ENCODE measurements at regions not wholly inside any gene's neighbourhood (a gene's known extent, or its start where the extent isn't known, plus 50 kb on each side); places are given as distances from the start of the nearest gene placed in this dataset.

- no peak overlapping the region for H3K14ac ChIP-seq (ENCODE audit: insufficient read length)
- no peak overlapping the region for H2AK5ac ChIP-seq (ENCODE audit: low read depth, low read length)
- no peaks in the 10 kb centered on the region for H3K79me1 ChIP-seq (ENCODE audit: low read depth, low read length)
- ChIA-PET CTCF (ENCODE audit: partially characterized antibody) (no interaction called here), POLR2A (ENCODE audit: partially characterized antibody) (no interaction called here)
- TF ChIP-seq YY1 (IDR thresholded peaks at IDR 0.05; ENCODE audit: low read depth, low read length) (peak; percentile 49; the same call in 1 of the 2 replicates), GABPA (IDR thresholded peaks at IDR 0.05; ENCODE audit: borderline replicate concordance, insufficient read depth, low read length) (no peak)
- H3K27me3 ChIP-seq (replicated peaks in 1 of 4; ENCODE audit: control insufficient read depth in 3 of 4, extremely low read depth in 1 of 4, insufficient read depth in 3 of 4, low read length in 3 of 4), result no peaks in the 10 kb centered on the region
- H3K36me3 ChIP-seq (ENCODE audit: control insufficient read depth in 2 of 4, insufficient read depth in 4 of 4, low read length in 3 of 4), result no peaks in the 10 kb centered on the region
- DNase-seq (ENCODE audit: low read depth in 1 of 2, low spot score in 2 of 2) (no peak), FAIRE-seq (no peak)
- H3K4ac ChIP-seq (replicated peaks; ENCODE audit: insufficient read length, low read depth, low read length), result no peak overlapping the region
- no peaks in the 10 kb centered on the region; the same call in 1 of the 2 replicates for H3K23me2 ChIP-seq (ENCODE audit: low read depth, low read length)
- H3K9me3 ChIP-seq (ENCODE audit: insufficient read depth in 2 of 2, low read depth in 1 of 2, low read length in 1 of 2), result no peaks in the 10 kb centered on the region
- peak overlapping the region; percentile 38; the same call in 1 of the 2 replicates for H2AFZ ChIP-seq (ENCODE audit: low read length)
- H4K8ac ChIP-seq (ENCODE audit: extremely low read depth, insufficient read depth, low read length), result no peak overlapping the region
- no peak overlapping the region for H2BK20ac ChIP-seq (ENCODE audit: low read length)
- WGBS, 2 experiments (ENCODE audit: extremely low coverage in 1 of 2, insufficient coverage in 1 of 2, insufficient read length in 1 of 2, insufficient replicate concordance in 2 of 2, low coverage in 1 of 2, low lambda C conversion rate in 2 of 2, missing lambda C conversion rate in 1 of 2), result 84% methylated on average over 10 of the region's 10 CpGs; no CpG with 5 or more reads in 1 of the 2 experiments
- H3K18ac ChIP-seq (ENCODE audit: extremely low read depth, low read length), result no peak overlapping the region
- H3K4me2 ChIP-seq (ENCODE audit: insufficient read depth in 1 of 2, low read depth in 2 of 2, low read length in 2 of 2), result no peak overlapping the region
- H2BK15ac ChIP-seq (ENCODE audit: low read length), result no peak overlapping the region
- H3K27ac ChIP-seq (ENCODE audit: low read depth, low read length), result no peak overlapping the region
- H4K91ac ChIP-seq (replicated peaks; ENCODE audit: insufficient read length, low read length), result peak overlapping the region; percentile 32
- no peak overlapping the region for H3K23ac ChIP-seq (ENCODE audit: insufficient read length)
- H3K56ac ChIP-seq (replicated peaks; ENCODE audit: insufficient read length, low read depth, low read length), result no peak overlapping the region
- no peak overlapping the region for H2BK5ac ChIP-seq (ENCODE audit: low read depth, low read length)
- H4K20me1 ChIP-seq (replicated peaks in 1 of 2; ENCODE audit: control insufficient read depth in 1 of 2, insufficient read depth in 2 of 2, low read length in 2 of 2), result no peaks in the 10 kb centered on the region
- H4K5ac ChIP-seq (ENCODE audit: insufficient read length, low read depth, low read length), result no peak overlapping the region
- H3K9ac ChIP-seq (replicated peaks in 1 of 4; ENCODE audit: extremely low read depth in 1 of 4, low read depth in 3 of 4, low read length in 3 of 4), result no peak overlapping the region; a peak in 1 of 7 replicates
- H2BK120ac ChIP-seq (replicated peaks; ENCODE audit: low read depth, low read length), result no peak overlapping the region
- H3K4me1 ChIP-seq (replicated peaks in 1 of 4; ENCODE audit: control insufficient read depth in 3 of 4, insufficient read depth in 4 of 4, low read length in 3 of 4), result peaks cover 2 to 12% (median 6%) of the 10 kb centered on the region in 4 experiments; a peak in 5 of 7 replicates
- no peaks in the 10 kb centered on the region for H3K79me2 ChIP-seq (ENCODE audit: control insufficient read depth in 1 of 2, insufficient read depth in 2 of 2, low read length in 2 of 2)
- H2BK12ac ChIP-seq (ENCODE audit: low read depth, low read length), result no peak overlapping the region
- H3K4me3 ChIP-seq (ENCODE audit: extremely low read depth in 1 of 4, insufficient read depth in 2 of 4, low read depth in 3 of 4, low read length in 4 of 4), result no peak overlapping the region
Observed at GRCh38 chr2:59665021-59665420, 888.4 kb downstream of the BCL11A start.
